ENCODE measurements at regions not wholly inside any gene's neighbourhood (a gene's known extent, or its start where the extent isn't known, plus 50 kb on each side); places are given as distances from the start of the nearest gene placed in this dataset.

DNA sequence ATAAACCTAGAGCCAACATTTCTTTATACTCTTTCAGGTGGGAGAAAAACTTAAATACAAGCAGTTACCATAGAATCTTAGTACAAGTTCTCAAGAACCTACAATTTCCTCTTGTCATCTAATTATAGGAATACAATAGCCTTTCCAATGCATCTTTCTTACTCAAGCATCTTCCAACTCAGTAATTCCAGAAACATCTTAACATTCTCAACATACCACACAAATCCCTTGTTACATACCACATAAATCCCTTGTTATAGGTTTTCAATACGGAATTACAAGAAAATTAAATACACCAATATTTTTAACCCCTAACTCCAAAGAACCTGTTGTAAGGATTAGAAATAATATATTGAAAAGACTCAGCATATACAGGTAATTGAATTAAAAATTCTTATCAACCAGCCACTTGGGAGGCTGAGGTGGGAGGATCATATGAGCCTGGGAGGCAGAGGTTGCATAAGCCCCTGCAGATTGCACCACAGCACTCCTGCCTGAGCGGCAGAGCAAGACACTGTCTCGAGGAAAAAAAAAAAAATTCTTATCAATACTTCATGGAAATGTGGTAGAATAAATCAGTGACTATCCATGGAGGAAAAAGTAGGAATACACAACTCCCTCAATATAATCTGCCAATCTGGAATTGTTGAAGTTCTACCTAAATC, 127.5 kb upstream of the CCDC28A start:
- no peaks in the 10 kb centered on the region for H4K20me1 ChIP-seq (replicated peaks in 1 of 2; ENCODE audit: control insufficient read depth in 1 of 2, insufficient read depth in 2 of 2, low read length in 2 of 2)
- ChIA-PET POLR2A (ENCODE audit: partially characterized antibody) (interaction anchor here (0.9 kb wide), 1 partner anchor 56 kb away, joined by 3 read pairs; no protein-coding TSS in a partner anchor), CTCF (ENCODE audit: partially characterized antibody) (interaction anchor here (0.6 to 1.1 kb wide), 2 partner anchors 10 to 127 kb away, joined by 3 to 4 read pairs; no protein-coding TSS in a partner anchor)
- no peak overlapping the region for H3K4me3 ChIP-seq (ENCODE audit: extremely low read depth in 1 of 4, insufficient read depth in 2 of 4, low read depth in 3 of 4, low read length in 4 of 4)
- H2AFZ ChIP-seq (ENCODE audit: low read length) = no peak overlapping the region
- no peak overlapping the region for H2AK5ac ChIP-seq (ENCODE audit: low read depth, low read length)
- no peak overlapping the region for H2BK120ac ChIP-seq (replicated peaks; ENCODE audit: low read depth, low read length)
- H4K91ac ChIP-seq (replicated peaks; ENCODE audit: insufficient read length, low read length) = no peak overlapping the region
- no peak overlapping the region for H3K23ac ChIP-seq (ENCODE audit: insufficient read length)
- H3K79me2 ChIP-seq (ENCODE audit: control insufficient read depth in 1 of 2, insufficient read depth in 2 of 2, low read length in 2 of 2) = peaks cover 0 to 10% of the 10 kb centered on the region in 2 experiments; a peak in 1 of 4 replicates
- no peak overlapping the region for H3K4ac ChIP-seq (replicated peaks; ENCODE audit: insufficient read length, low read depth, low read length)
- H3K79me1 ChIP-seq (ENCODE audit: low read depth, low read length) = peaks cover 5% of the 10 kb centered on the region; the same call in 1 of the 2 replicates
- no peak overlapping the region for H3K14ac ChIP-seq (ENCODE audit: insufficient read length)
- FAIRE-seq (no peak), DNase-seq (ENCODE audit: low read depth in 1 of 2, low spot score in 2 of 2) (no peak)
- H2BK20ac ChIP-seq (ENCODE audit: low read length) = no peak overlapping the region
- H3K27me3 ChIP-seq (replicated peaks in 1 of 4; ENCODE audit: control insufficient read depth in 3 of 4, extremely low read depth in 1 of 4, insufficient read depth in 3 of 4, low read length in 3 of 4) = no peaks in the 10 kb centered on the region
- no peak overlapping the region for H3K4me2 ChIP-seq (ENCODE audit: insufficient read depth in 1 of 2, low read depth in 2 of 2, low read length in 2 of 2)
- H3K56ac ChIP-seq (replicated peaks; ENCODE audit: insufficient read length, low read depth, low read length) = no peak overlapping the region
- no peak overlapping the region for H4K8ac ChIP-seq (ENCODE audit: extremely low read depth, insufficient read depth, low read length)
- H3K9ac ChIP-seq (replicated peaks in 1 of 4; ENCODE audit: extremely low read depth in 1 of 4, low read depth in 3 of 4, low read length in 3 of 4) = no peak overlapping the region
- TF ChIP-seq TAF1 (IDR thresholded peaks at IDR 0.05; ENCODE audit: low read depth, low read length) (no peak), SP2 (IDR thresholded peaks at IDR 0.05; ENCODE audit: low read length) (no peak), MAFK (IDR thresholded peaks at IDR 0.05; ENCODE audit: low read depth, low read length) (no peak), SRF (IDR thresholded peaks at IDR 0.05; ENCODE audit: low read depth, low read length) (no peak), CBX8 (IDR thresholded peaks at IDR 0.05; ENCODE audit: borderline replicate concordance, low read depth, low read length) (no peak), RNF2 (IDR thresholded peaks at IDR 0.05; ENCODE audit: borderline replicate concordance, low read depth, low read length, missing control alignments, poor library complexity, severe bottlenecking) (no peak), TAF7 (optimal IDR thresholded peaks at IDR 0.05; ENCODE audit: borderline replicate concordance, low read depth, low read length) (no peak)
- no peak overlapping the region for H2BK15ac ChIP-seq (ENCODE audit: low read length)
- H4K5ac ChIP-seq (ENCODE audit: insufficient read length, low read depth, low read length) = no peak overlapping the region
- WGBS, 2 experiments (ENCODE audit: extremely low coverage in 1 of 2, insufficient coverage in 1 of 2, insufficient read length in 1 of 2, insufficient replicate concordance in 2 of 2, low coverage in 1 of 2, low lambda C conversion rate in 2 of 2, missing lambda C conversion rate in 1 of 2) = 91% methylated on average over 3 of the region's 3 CpGs; no CpG with 5 or more reads in 1 of the 2 experiments
- no peak overlapping the region for H2BK12ac ChIP-seq (ENCODE audit: low read depth, low read length)
- H3K18ac ChIP-seq (ENCODE audit: extremely low read depth, low read length) = no peak overlapping the region
- H3K36me3 ChIP-seq (ENCODE audit: control insufficient read depth in 2 of 4, insufficient read depth in 4 of 4, low read length in 3 of 4) = no peaks in the 10 kb centered on the region
- no peak overlapping the region for H2BK5ac ChIP-seq (ENCODE audit: low read depth, low read length)
- no peaks in the 10 kb centered on the region for H3K23me2 ChIP-seq (ENCODE audit: low read depth, low read length)
- H3K4me1 ChIP-seq (replicated peaks in 1 of 4; ENCODE audit: control insufficient read depth in 3 of 4, insufficient read depth in 4 of 4, low read length in 3 of 4) = no peaks in the 10 kb centered on the region
- H3K27ac ChIP-seq (ENCODE audit: low read depth, low read length) = no peak overlapping the region
- no peaks in the 10 kb centered on the region for H3K9me3 ChIP-seq (ENCODE audit: insufficient read depth in 2 of 2, low read depth in 1 of 2, low read length in 1 of 2)
